Fibroblast of lung (primary cell): ENCODE measurements at regions not wholly inside any gene's neighbourhood (a gene's known extent, or its start where the extent isn't known, plus 50 kb on each side); places are given as distances from the start of the nearest gene placed in this dataset.

Experiments used
- DNase-seq, 2 donors: peaks; one replicate each; pipeline versions ENCODE4 v3.0.0 to v3.0.0-alpha.2; 2010; ENCODE audit warnings: low read depth in 2 of 2
- H2AFZ ChIP-seq: 2 replicates; pipeline ENCODE4 v1.5.1; 2012; ENCODE audit warnings: low read length, control low read depth, inconsistent platforms
- H3K27ac ChIP-seq: 2 replicates; pipeline ENCODE4 v1.5.1; 2011; ENCODE audit warnings: low read length, control low read depth; ENCODE audit not compliant: insufficient read depth
- H3K27me3 ChIP-seq: 2 replicates; pipeline ENCODE4 v1.5.1; 2011; ENCODE audit warnings: mild to moderate bottlenecking, low read length; ENCODE audit not compliant: control insufficient read depth, insufficient read depth
- H3K36me3 ChIP-seq: 2 replicates; pipeline ENCODE4 v1.5.1; 2011; ENCODE audit warnings: low read length; ENCODE audit not compliant: control insufficient read depth, insufficient read depth
- H3K4me1 ChIP-seq: 2 replicates; pipeline ENCODE4 v1.5.1; 2011; ENCODE audit warnings: low read length; ENCODE audit not compliant: control insufficient read depth, insufficient read depth; ENCODE audit errors: extremely low read depth
- H3K4me2 ChIP-seq: 2 replicates; pipeline ENCODE4 v1.5.1; 2011; ENCODE audit warnings: low read length, control low read depth; ENCODE audit not compliant: insufficient read depth; ENCODE audit errors: extremely low read depth
- H3K4me3 ChIP-seq, 4 experiments: fragments of 200-600 bp in 1 of 4; sonication (generic) in 1 of 4; replicated peaks in 1 of 4; 2 replicates each; pipeline ENCODE4 v1.5.1; 2011 to 2016; ENCODE audit warnings: low read length in 4 of 4, low read depth in 3 of 4, mild to moderate bottlenecking in 3 of 4, control low read depth in 2 of 4, inconsistent platforms in 1 of 4, mixed read lengths in 1 of 4; ENCODE audit not compliant: insufficient read depth in 1 of 4; ENCODE audit errors: control extremely low read depth in 1 of 4
- H3K79me2 ChIP-seq: 2 replicates; pipeline ENCODE4 v1.5.1; 2012; ENCODE audit warnings: mild to moderate bottlenecking, low read length, inconsistent platforms; ENCODE audit not compliant: control insufficient read depth, insufficient read depth
- H3K9ac ChIP-seq: 2 replicates; pipeline ENCODE4 v1.5.1; 2011; ENCODE audit warnings: mild to moderate bottlenecking, low read length, control low read depth; ENCODE audit not compliant: insufficient read depth
- H3K9me3 ChIP-seq: 2 replicates; pipeline ENCODE4 v1.5.1; 2012; ENCODE audit warnings: low read depth, low read length; ENCODE audit not compliant: control insufficient read depth, insufficient read depth
- H4K20me1 ChIP-seq: 2 replicates; pipeline ENCODE4 v1.5.1; 2011; ENCODE audit warnings: low read length; ENCODE audit not compliant: control insufficient read depth, insufficient read depth; ENCODE audit errors: extremely low read depth
- CTCF ChIP-seq, 2 donors: IDR thresholded peaks in 1 of 2; conservative IDR thresholded peaks in 1 of 2; 1 replicate in 1 of 2; 2 replicates in 1 of 2; pipeline ENCODE4 v1.5.1; 2011 to 2012; ENCODE audit warnings: low read length in 2 of 2, control low read depth in 1 of 2, inconsistent platforms in 1 of 2, low read depth in 1 of 2, mild to moderate bottlenecking in 1 of 2
- EZH2 ChIP-seq: IDR thresholded peaks from 2 replicates; pipeline ENCODE4 v1.5.1; 2012; ENCODE audit warnings: low read length, control low read depth, mild to moderate bottlenecking; ENCODE audit errors: missing control alignments

GRCh38 chr14:56989359-56989758, 179.1 kb upstream of the OTX2 start:
- H2AFZ ChIP-seq, result no peak overlapping the region
- no peaks in the 10 kb centered on the region for H4K20me1 ChIP-seq
- H3K36me3 ChIP-seq, result no peaks in the 10 kb centered on the region
- H3K79me2 ChIP-seq, result no peaks in the 10 kb centered on the region
- DNase-seq, result no peak
- no peak overlapping the region for H3K4me3 ChIP-seq
- no peak overlapping the region for H3K4me2 ChIP-seq
- TF ChIP-seq EZH2 (no peak), CTCF (conservative IDR thresholded peaks at IDR 0.05 in 1 of 2, IDR thresholded peaks at IDR 0.05 in 1 of 2; ENCODE audit: low read depth in 1 of 2, low read length in 2 of 2) (no peak)
- H3K27me3 ChIP-seq, result no peaks in the 10 kb centered on the region
- no peaks in the 10 kb centered on the region for H3K4me1 ChIP-seq
- no peak overlapping the region for H3K9ac ChIP-seq
- no peak overlapping the region for H3K27ac ChIP-seq
- H3K9me3 ChIP-seq, result no peaks in the 10 kb centered on the region

GRCh38 chr14:56979936-56980335, 169.7 kb upstream of the OTX2 start:
- Histone ChIP-seq H2AFZ (no peak overlapping the region), H3K36me3 (no peaks in the 10 kb centered on the region), H3K4me1 (no peaks in the 10 kb centered on the region), H3K27me3 (no peaks in the 10 kb centered on the region), H3K79me2 (no peaks in the 10 kb centered on the region), H3K4me3 (no peak overlapping the region), H3K9me3 (no peaks in the 10 kb centered on the region), H3K4me2 (no peak overlapping the region), H4K20me1 (no peaks in the 10 kb centered on the region), H3K27ac (no peak overlapping the region), H3K9ac (no peak overlapping the region)
- DNase-seq, result no peak
- no peak for TF ChIP-seq EZH2
- no peak for TF ChIP-seq CTCF (conservative IDR thresholded peaks at IDR 0.05 in 1 of 2, IDR thresholded peaks at IDR 0.05 in 1 of 2; ENCODE audit: low read depth in 1 of 2, low read length in 2 of 2)

- no peaks in the 10 kb centered on the region for H3K36me3 ChIP-seq
Observed at GRCh38 chr14:56976211-56976610, 165.9 kb upstream of the OTX2 start.

More at GRCh38 chr14:56976211-56976610, 165.9 kb upstream of the OTX2 start:
- Histone ChIP-seq H3K27ac (no peak overlapping the region), H3K27me3 (no peaks in the 10 kb centered on the region), H3K4me3 (no peak overlapping the region), H2AFZ (no peak overlapping the region), H3K4me1 (no peaks in the 10 kb centered on the region), H3K79me2 (no peaks in the 10 kb centered on the region), H3K9ac (no peak overlapping the region), H3K4me2 (no peak overlapping the region), H4K20me1 (no peaks in the 10 kb centered on the region), H3K9me3 (no peaks in the 10 kb centered on the region)
- DNase-seq, result no peak
- TF ChIP-seq CTCF (conservative IDR thresholded peaks at IDR 0.05 in 1 of 2, IDR thresholded peaks at IDR 0.05 in 1 of 2; ENCODE audit: low read depth in 1 of 2, low read length in 2 of 2) (no peak), EZH2 (no peak)
